ENCODE measurements at regions not wholly inside any gene's neighbourhood (a gene's known extent, or its start where the extent isn't known, plus 50 kb on each side); places are given as distances from the start of the nearest gene placed in this dataset.

- DNase-seq (ENCODE audit: low spot score): no peak
- TF ChIP-seq CTCF (IDR thresholded peaks at IDR 0.05; ENCODE audit: borderline replicate concordance, control extremely low read depth, extremely low read depth, insufficient read depth, missing control alignments): no peak
- in situ Hi-C loops (cut with MboI; ENCODE audit: low sequenced_read_pairs, unreplicated experiment): no loop called here
Measured at GRCh38 chrY:8085925-8086324, 1174.4 kb upstream of the AMELY start.

DNA sequence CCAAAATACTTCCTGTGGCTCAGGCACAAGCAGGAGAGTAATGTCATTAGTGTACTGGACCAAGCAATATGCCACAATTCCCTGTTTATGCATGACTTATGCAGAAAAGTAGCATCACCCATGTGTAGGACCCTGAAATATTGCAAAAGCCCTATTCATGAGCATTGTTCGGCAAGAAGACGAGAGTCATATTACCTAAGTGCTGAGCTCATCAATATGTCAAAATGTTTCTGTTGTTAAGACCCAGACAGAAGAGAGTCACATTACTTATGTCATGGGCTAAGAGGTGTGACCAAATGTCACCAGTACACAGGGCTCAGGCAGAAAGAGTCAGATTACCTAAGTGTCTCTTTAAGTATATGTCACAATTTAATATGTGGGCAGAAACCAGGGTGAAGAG, 1172.6 kb upstream of the AMELY start:
- in situ Hi-C loops (cut with MboI; ENCODE audit: low sequenced_read_pairs, unreplicated experiment): no loop called here
- TF ChIP-seq CTCF (IDR thresholded peaks at IDR 0.05; ENCODE audit: borderline replicate concordance, control extremely low read depth, extremely low read depth, insufficient read depth, missing control alignments): no peak
- DNase-seq (ENCODE audit: low spot score): no peak

DNA sequence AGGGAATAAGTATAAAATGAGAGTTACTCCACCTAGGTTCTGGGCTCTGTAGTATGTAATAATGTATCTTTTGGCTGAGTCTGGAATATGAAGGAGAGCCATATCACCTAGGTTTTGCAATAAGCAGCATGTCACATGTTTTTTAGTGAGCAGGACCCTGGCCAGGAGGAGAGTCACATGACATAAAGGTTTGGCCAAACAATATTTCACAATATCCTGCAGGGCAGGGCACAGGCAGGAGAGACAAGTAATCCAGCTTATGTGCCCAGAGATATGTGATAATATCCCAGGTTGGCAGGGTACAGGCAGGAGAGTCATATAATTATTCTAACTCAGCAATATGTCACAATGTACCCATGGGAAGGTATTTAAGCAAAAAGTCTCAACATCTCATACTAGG, 1169.6 kb upstream of the AMELY start:
- no peak for TF ChIP-seq CTCF (IDR thresholded peaks at IDR 0.05; ENCODE audit: borderline replicate concordance, control extremely low read depth, extremely low read depth, insufficient read depth, missing control alignments)
- in situ Hi-C loops (cut with MboI; ENCODE audit: low sequenced_read_pairs, unreplicated experiment): no loop called here
- no peak for DNase-seq (ENCODE audit: low spot score)

- DNase-seq (ENCODE audit: low spot score): no peak
- in situ Hi-C loops (cut with MboI; ENCODE audit: low sequenced_read_pairs, unreplicated experiment): no loop called here
Measured at GRCh38 chrY:8065220-8065619, 1153.7 kb upstream of the AMELY start.

DNA sequence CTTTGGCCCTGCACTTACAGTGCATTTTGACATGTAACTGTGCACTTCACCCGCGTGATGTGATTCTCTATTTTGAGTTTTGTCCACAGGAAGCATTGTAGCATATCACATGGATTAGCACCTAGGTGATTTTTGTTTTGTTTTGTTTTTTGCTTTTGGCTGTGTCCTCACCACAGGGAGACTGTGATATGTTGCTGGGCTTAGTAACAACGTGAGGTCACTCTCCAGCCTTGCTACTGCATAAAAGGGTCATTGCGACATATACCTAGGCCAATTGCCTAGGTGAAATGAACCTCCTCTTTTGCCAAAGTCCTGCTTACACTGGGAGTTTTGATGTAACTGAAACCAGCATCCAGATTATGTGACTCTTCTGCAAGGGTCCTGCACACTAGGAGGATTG, 1152.9 kb upstream of the AMELY start:
- TF ChIP-seq CTCF (IDR thresholded peaks at IDR 0.05; ENCODE audit: borderline replicate concordance, control extremely low read depth, extremely low read depth, insufficient read depth, missing control alignments): no peak
- in situ Hi-C loops (cut with MboI; ENCODE audit: low sequenced_read_pairs, unreplicated experiment): no loop called here

More at GRCh38 chrY:8065220-8065619, 1153.7 kb upstream of the AMELY start:
- TF ChIP-seq CTCF (IDR thresholded peaks at IDR 0.05; ENCODE audit: borderline replicate concordance, control extremely low read depth, extremely low read depth, insufficient read depth, missing control alignments): no peak

GRCh38 chrY:8063973-8064372, 1152.4 kb upstream of the AMELY start:
- DNase-seq (ENCODE audit: low spot score): no peak
- no peak for TF ChIP-seq CTCF (IDR thresholded peaks at IDR 0.05; ENCODE audit: borderline replicate concordance, control extremely low read depth, extremely low read depth, insufficient read depth, missing control alignments)
- in situ Hi-C loops (cut with MboI; ENCODE audit: low sequenced_read_pairs, unreplicated experiment): no loop called here

More for the DNA sequence above, 1152.9 kb upstream of the AMELY start:
- DNase-seq (ENCODE audit: low spot score): no peak

GRCh38 chrY:8058613-8059012, 1147.1 kb upstream of the AMELY start:
- no peak for DNase-seq (ENCODE audit: low spot score)
- in situ Hi-C loops (cut with MboI; ENCODE audit: low sequenced_read_pairs, unreplicated experiment): no loop called here
- no peak for TF ChIP-seq CTCF (IDR thresholded peaks at IDR 0.05; ENCODE audit: borderline replicate concordance, control extremely low read depth, extremely low read depth, insufficient read depth, missing control alignments)

All from GM13976 (cell line).